H4 (cell line): ENCODE measurements at regions not wholly inside any gene's neighbourhood (a gene's known extent, or its start where the extent isn't known, plus 50 kb on each side); places are given as distances from the start of the nearest gene placed in this dataset.

Experiments used
- DNase-seq: peaks from one replicate; pipeline ENCODE4 v3.0.0-alpha.2; 2015; ENCODE audit warnings: low spot score

GRCh38 chr17:72342627-72343527, 222.1 kb downstream of the SOX9 start:
- no peak for DNase-seq

DNA sequence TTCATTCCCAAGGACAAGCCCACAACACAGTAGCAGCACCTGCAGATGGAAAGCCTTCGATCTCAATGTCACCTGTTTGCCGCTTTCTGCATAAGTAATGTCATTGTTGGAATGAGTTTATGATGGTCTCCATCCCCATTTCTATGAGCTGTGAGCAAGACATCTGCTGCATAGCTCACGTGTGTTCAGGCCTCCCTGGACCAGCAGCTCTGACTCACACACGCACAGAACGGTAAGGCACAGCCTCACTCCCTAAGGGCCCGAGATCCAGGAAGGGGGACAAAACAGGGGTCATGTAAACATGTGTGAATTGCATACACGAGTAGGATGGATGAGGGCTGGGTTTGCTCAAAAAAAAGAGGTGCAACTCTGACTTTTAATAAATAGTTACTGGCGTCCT, 223.1 kb downstream of the SOX9 start:
- DNase-seq = no peak

GRCh38 chr17:72344613-72345012, 223.8 kb downstream of the SOX9 start:
- no peak for DNase-seq

DNA sequence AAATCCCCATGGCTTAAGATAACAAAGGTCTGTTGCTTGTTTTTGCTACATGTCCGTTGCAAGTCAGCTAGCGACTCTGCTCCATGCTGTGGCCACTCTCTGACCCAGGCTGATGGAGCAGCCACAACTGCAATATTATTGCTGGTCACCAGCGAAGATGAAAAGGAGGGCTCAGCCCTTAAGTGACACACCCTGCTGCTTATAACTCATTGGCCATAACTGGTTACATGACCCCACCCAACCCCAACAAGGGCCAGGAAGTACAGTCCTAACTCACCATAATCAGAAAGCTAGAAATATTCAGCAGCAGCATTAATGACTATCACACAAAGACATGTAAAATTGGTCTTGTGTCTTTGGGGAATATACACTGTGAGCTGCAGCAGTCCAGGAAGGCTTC, 224.3 kb downstream of the SOX9 start:
- no peak for DNase-seq

DNA sequence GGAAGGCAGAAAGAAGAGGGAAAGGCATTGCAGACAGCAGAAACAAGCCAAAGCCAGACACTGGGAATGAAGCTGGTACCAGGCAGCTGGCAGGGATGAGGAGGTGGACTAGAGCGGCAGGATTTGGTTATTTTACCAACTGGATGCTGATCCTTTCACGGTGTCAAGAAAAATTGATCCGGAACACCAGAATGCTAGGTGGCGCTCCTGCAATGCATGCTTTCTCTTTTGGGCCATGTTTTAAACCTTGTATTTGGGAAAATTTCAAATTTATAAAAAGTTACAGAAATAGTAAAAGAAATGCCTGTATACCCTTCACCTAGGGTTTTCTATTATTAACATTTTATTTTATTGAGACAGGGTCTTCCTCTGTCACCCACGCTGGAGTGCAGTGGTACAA, 224.7 kb downstream of the SOX9 start:
- no peak for DNase-seq

DNA sequence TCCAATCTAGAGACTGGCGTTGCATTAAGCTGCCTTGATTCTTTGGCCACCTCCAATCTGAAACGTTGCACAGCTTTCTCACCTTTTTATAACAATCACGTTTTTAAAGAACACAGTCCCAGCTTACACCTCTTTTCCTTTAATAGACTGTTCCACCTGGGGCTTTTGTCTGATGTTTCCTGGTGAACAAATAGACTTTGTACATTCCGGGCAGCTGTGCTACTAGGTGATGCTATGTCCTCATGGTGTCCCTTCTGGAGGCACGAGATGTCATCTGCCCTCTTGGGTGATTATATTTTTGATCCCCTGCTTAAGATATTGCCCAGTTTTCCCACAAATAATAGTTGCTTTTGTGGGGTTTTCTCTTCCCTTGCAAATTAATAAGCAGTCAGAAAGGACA, 225.5 kb downstream of the SOX9 start:
- no peak for DNase-seq

DNA sequence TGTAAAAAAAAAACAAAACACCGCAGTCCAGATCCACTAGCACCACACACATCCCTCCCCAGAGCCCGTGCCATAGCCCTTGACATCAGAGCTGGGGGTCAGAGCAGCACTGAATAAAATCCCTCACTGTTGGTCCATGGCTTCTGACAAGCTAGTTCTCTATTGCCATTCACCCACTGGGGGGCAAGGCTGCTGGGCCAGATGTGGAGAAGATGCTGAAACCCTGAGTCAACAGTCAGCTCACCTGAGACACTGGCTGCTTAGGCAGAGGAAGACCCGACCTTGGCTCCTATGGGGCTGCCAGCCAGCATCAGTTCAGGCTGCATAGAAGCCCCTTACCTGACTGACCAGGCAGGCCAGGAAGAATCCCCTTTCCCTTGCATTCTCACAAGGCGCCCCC, 228.2 kb downstream of the SOX9 start:
- DNase-seq = no peak

- no peak for DNase-seq
Measured at GRCh38 chr17:72349491-72349995, 228.7 kb downstream of the SOX9 start.

DNA sequence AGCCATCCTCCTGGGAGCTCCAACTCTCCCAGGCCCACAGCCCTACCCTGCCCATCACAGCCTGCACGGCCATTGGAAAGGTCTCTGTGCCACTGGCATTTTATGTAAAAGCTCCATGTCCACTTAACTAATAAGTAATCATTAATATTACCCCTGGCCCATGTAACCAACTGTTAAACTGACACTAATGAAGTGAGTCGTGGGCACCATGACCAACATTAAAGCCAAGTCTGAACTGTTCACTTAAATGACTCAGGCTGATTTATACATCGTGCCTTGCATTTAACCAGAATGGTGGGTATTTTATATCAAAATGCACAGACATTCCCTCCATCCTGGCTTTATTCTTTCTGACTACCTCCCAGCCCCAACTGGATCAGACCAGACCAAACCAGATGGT, 229.3 kb downstream of the SOX9 start:
- no peak for DNase-seq

GRCh38 chr17:72351365-72351764, 230.5 kb downstream of the SOX9 start:
- DNase-seq = no peak

DNA sequence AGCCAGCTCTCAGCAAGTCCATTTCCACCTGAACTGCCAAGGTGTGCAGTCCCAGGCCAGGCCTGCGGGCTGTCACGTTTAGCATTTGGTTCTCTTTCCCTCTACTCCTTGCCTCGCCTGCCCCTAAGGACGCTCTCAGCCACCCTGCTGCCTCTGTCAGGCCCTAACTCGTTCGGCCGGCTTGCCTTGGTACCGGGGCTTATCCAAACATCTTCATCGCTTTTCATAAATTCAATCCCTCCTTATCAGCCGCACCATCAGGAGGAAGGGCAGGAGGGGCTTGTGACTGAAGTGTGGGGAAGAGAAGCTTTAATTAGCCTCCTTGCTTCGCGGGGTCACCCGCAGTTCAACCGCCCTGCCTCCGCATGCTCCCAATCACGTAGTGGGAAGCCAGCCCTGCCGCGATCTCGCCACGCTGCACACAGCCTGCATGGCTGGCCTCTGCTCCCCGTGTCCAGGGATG, 231.1 kb downstream of the SOX9 start:
- no peak for DNase-seq

- DNase-seq = no peak
Measured at GRCh38 chr17:72353502-72353901, 232.7 kb downstream of the SOX9 start.

DNA sequence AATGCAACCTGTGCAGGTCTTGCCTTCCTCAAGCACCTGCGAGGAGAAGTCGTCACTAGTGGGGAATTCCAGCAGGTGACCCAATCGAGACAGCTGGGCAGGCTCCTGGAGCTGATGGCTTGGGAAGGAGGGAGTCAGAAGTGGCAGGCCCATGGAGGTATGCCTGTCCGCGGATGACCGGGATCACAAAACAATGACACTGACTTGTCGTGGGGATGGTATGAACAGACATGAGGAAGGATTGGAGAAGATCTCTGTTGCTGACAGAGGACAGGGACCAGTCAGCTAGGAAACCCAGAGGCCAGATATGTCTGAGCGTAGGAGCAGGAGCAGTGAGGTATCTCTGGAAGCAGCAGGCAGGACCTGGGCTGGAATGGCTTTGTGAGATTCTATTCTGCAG, 233.3 kb downstream of the SOX9 start:
- no peak for DNase-seq

- no peak for DNase-seq
Measured at GRCh38 chr17:72357764-72358365, 237.0 kb downstream of the SOX9 start.

DNA sequence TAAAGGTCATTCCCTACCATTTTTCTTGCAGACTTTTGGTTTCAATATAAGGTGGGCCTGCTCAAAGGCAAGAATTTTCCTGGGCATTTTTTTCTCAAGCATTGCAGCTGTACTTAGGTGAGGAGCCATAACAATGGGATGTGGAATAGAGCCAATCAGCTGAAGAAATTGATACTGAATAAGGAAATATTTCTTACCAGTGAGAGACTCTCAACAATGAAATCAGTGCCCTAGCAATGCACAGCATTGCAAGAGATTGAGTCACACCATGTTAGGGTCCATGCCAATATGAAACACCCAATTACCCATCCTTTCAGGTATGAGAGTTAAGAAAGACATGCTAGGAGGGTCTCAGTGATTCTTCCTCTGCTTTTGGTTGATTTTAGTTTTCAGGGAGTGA, 237.6 kb downstream of the SOX9 start:
- no peak for DNase-seq

- DNase-seq = no peak
Measured at GRCh38 chr17:72359274-72359673, 238.5 kb downstream of the SOX9 start.

DNA sequence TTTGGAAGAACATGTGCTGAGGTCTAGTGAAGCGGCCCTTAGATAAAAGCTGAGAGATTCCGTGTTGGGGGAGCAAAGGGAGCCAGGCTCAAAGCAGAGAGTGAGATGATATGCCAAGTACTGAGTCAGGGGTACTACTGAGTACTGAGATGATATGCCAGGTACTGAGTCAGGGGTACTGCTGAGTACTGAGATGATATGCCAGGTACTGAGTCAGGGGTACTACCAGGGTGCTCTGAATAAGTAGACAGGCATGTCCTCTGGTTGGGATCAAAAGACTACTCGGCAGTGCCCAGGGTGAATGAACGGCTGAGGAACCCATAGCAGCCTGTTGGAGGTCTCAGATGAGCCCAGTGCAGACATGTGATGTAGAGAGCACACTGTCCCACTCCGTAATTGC, 239.0 kb downstream of the SOX9 start:
- no peak for DNase-seq

DNA sequence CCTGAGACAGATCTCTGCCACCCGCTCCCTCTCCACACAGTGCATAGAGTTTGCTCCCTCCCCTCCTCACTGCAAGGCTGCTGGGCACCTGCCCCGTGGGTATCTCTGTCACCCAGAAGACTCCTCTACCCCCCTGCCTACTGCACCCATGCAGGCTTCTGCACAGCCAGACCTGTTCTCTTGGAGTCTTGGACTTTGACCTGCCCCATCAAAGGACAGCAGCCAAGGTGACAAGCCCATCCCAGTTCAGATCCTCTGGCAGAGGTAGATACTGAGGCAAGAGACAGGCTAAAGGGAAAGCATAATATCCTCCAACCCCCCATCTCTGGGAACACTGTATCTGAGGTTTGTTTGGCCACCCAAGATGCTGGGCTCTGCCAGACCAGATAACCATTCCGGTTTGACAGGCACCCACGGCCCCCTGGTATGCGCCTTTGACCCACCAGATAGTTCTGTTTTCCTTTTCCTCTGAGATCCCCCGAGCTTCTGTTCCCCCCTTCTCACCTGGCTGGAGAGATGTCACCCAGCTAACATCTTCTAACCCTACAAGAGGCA, 239.6 kb downstream of the SOX9 start:
- DNase-seq = no peak

DNA sequence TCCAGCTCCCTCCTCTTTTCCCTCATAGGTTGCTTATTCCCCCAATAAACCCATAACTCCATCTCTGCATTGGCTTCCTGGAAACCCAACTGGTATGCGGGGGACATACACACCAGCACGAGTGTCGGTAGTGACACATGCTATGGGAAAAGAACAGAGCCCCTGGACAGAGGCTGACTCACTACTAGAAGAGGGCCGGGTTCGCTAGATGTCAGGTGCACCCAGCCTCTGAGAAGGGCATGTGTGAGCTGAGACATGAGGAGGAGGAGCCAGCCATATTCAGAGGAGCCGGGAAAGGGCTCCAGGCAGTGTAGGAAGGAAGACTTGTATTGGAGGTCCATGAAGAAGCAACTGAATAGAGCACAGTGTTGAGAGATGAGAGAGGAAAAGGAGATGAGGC, 241.1 kb downstream of the SOX9 start:
- no peak for DNase-seq

GRCh38 chr17:72362376-72363088, 241.7 kb downstream of the SOX9 start:
- peak; percentile 58 for DNase-seq

DNA sequence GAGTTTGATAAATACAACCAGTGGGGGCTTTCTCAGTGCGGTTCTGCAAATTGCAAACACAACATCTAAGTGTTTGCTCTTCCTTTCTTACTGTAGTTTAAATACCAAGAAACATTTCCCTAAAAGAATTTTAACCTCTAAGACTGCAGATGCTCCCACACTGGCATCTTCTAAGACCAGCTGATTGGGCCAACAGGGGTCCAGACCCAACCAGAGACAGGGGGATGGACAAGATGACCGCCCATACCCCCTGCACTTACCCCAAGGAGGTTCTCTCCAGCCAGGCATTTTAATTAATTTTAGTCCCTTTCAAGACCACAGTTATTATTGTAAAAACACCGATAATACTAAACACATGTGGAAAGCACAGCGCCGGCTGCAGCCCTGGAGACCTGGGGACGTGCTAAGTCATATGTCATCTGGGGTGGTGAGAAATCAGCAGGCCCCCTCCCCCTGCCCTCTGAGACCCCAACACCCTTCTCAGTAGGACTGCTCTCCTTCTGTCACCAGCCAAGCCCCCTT, 242.3 kb downstream of the SOX9 start:
- no peak for DNase-seq

GRCh38 chr17:72365857-72366414, 245.1 kb downstream of the SOX9 start:
- DNase-seq = no peak
